ENCODE measurements at regions not wholly inside any gene's neighbourhood (a gene's known extent, or its start where the extent isn't known, plus 50 kb on each side); places are given as distances from the start of the nearest gene placed in this dataset.

DNA sequence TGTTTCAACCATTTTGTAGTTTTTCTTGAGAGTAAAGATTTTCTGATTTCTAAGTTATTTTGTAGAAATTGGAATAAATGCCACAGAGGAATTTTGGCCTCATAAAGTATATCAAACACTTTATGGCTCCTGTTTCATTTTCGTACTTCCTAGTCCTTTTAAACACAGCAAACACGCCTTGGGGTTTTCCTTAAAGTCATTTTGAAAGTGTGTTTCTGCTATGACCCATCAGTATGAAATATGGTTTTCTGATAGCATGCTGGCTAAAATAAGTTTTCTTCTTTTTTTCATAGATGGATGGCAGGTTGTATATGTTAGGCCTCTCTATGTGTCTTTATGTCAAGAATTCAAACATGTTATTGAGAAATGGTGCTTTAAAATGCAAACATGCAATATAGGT is 940.1 kb upstream of the TMPRSS15 start:
- TF ChIP-seq, protein P1, sequence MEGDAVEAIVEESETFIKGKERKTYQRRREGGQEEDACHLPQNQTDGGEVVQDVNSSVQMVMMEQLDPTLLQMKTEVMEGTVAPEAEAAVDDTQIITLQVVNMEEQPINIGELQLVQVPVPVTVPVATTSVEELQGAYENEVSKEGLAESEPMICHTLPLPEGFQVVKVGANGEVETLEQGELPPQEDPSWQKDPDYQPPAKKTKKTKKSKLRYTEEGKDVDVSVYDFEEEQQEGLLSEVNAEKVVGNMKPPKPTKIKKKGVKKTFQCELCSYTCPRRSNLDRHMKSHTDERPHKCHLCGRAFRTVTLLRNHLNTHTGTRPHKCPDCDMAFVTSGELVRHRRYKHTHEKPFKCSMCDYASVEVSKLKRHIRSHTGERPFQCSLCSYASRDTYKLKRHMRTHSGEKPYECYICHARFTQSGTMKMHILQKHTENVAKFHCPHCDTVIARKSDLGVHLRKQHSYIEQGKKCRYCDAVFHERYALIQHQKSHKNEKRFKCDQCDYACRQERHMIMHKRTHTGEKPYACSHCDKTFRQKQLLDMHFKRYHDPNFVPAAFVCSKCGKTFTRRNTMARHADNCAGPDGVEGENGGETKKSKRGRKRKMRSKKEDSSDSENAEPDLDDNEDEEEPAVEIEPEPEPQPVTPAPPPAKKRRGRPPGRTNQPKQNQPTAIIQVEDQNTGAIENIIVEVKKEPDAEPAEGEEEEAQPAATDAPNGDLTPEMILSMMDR (IDR thresholded peaks at IDR 0.05): no peak
- TF ChIP-seq POLR2A (IDR thresholded peaks at IDR 0.05): no peak
